Amniotic stem cell (primary cell): ENCODE measurements at regions not wholly inside any gene's neighbourhood (a gene's known extent, or its start where the extent isn't known, plus 50 kb on each side); places are given as distances from the start of the nearest gene placed in this dataset.
A peak's percentile ranks its signal among the peaks of the same experiment; 100 is the strongest.
"Not testable (repeated sequence)": the region's sequence is repeated elsewhere in the genome, so short reads cannot be mapped to it uniquely, and the experiment has no call there.

Source experiments
- DNase-seq: peaks from one replicate; lab custom pipeline; 2025; lab: John Stamatoyannopoulos, UW

DNA sequence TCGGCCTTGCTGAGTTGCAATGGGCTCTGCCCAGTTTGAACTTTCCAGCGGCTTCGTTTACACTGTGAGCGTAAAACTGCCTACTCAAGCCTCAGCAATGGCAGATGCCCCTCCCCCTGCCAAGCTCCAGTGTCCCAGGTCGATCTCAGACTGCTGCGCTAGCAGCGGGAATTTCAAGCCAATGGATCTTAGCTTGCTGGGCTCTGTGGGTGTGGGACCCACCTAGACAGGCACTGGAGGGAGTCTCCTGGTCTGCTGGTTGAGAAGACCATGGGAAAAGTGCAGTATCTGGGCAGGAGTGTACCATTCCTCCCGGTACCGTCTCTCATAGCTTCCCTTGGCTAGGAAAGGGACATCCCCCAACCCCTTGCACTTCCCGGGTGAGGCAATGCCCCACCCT, 88.2 kb downstream of the KLHL28 start:
- DNase-seq, result no peak

DNA sequence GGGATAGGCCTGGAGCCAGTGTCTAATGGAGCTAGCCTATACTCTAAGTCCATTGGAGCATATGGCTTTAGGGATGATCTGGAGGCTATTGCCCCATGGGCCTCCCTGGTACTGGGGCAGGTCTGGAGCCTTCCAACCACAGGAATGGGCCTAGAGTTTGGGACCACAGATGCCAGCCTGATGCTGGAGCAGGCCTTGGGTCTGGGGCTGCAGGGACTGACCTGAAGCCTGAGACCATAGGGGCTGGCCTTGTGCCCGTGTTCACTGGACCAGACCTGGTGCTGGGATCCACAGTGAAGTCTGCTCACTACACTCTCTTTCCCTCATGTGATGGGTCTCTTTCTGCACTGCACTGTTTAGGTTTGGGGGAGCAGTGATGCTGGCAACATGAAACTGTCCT, 95.0 kb downstream of the KLHL28 start:
- no peak for DNase-seq

DNA sequence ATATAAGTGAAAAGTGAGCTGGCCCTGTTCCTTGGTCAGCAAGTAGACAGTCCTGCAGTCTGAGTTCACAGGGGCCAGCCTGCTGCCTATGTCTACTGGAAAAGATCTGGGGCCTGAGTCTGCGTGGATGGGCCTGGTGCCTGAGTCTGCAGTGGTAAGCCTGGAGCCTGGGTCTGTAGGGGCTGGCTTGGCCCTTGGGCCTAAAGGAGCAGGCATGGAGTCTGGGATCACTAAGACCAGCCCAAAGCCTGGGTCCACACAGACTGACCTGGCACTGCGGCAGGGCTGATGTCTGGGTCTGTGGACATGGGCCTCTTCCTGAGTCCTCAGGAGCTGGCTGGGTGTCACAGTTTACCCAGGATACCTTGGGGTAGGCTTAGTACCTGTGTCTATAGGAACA, 95.4 kb downstream of the KLHL28 start:
- DNase-seq, result no peak

GRCh38 chr14:44863271-44863670, 98.5 kb downstream of the KLHL28 start:
- DNase-seq, result no peak

DNA sequence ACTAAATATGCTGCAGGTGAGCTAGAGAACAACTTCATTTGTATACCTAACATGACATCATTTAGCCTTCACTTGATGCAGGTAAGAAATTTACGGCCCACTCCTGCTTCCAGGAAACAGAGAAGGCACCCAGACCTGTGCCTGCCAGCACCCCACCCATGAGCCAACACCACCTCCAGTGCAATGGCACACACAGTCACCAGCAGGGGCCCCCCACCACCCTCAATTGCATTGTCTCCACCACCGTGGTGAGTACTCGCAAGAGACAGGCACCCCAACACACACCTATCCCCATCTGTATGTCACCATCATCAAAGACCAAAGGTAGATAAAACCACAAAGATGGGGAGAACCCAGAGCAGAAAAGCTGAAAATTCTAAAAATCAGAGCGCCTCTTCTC, 107.6 kb downstream of the KLHL28 start:
- no peak for DNase-seq

- DNase-seq, result no peak
These were observed 114.0 kb downstream of the KLHL28 start for GRCh38 chr14:44847526-44848309.

DNA sequence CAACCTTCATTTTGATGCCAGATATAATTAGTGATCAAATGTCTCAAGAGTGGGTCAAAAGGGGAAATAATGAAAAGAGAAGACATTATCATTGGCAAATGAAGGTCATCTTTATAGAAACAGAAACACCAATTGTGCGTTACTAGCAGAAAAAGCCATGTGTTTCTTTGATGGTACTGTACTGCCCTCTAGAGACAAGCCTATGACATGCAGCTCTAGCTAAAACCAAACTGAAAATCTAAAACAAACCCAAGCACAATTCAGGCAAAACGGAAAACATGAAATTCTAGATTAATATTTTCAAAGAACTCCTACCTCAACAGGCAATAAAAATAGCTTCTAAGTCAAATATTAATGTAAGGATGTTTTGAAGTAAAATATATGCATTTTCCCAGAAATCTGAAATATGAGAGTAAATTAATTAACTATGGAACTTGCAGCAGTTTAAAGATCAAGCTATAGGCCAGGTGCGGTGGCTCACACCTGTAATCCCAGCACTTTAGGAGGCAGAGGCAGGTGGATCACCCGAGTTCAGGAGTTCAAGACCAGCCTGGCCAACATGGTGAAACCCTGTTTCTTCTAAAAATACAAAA, 115.4 kb downstream of the KLHL28 start:
- DNase-seq, result no peak

DNA sequence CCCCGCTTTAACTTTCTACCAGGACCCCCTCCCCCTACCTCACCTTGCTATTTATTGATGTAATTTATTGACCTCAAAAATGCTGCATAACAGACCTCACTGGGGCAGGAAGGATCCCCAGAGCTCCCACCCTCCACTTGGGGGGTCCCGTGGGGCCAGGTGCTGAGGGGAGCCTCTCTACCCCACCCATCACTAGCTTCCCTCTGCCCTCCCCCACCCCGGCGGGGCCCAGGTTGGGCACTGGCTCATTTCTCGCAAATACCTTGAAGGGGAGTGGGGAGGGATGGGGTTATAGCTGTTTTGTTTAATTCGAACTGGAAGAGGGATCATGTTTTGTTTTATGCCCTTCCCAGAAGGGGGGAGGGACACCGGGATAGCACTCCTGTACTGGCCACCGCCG, 125.8 kb downstream of the KLHL28 start:
- not testable (repeated sequence) for DNase-seq

- DNase-seq, result no peak
These were observed 128.2 kb downstream of the KLHL28 start for GRCh38 chr14:44833376-44834060.

GRCh38 chr14:44830371-44830770, 131.4 kb downstream of the KLHL28 start:
- no peak for DNase-seq

DNA sequence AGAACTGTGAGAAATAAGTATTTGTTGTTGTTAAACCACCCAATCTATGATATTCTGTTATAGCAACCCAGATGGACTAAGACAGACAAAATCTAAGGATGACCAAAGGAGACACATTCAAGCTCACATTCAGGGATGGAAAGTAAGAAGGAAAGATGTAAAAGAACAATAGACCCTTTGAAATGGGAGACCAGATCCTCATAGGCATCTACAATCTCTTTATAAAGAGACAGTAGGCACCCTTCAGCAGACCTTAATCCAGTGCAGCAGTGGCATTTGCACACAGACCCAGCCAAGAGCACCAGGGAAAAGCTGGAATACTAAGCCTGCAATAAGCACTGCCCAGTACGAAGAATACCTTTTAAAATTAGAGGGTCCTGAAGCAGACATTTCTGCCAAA, 132.7 kb downstream of the KLHL28 start:
- no peak for DNase-seq

- no peak for DNase-seq
These were observed 133.7 kb downstream of the KLHL28 start for GRCh38 chr14:44828023-44828422.

DNA sequence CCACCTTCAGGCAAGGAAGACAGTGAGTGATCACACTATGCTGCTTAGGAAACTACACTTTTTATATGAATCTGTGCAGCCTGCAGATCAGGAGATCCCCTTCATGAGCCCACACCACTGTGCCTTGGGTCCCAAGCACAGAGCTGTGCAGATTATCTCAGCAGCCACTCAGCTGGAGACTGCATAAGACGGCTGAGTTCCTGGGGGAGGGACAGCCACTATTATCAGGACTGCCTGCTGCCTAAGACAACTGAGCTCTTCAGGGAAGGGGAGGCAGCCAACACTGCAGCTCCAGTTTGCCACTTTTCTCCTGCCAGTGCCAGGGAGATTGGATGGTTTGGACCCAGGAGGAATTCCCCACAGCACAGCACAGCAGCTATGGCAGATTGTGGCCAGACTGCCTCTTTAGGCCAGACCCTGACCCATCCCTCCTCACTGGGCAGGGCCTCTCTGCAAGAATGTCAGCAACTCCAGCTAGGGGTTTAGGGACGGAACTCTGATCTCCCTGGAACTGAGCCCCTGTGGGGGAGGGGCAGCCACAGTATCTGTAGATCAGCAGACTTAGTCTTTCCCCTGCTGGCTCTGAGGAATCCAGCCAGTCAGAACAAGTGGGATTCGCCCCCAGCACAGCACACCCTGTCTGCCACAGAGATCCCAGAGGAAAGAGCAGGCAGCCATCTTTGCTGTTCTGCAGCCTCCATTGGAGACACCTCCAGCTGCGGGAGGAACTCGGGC, 141.3 kb downstream of the KLHL28 start:
- no peak for DNase-seq

DNA sequence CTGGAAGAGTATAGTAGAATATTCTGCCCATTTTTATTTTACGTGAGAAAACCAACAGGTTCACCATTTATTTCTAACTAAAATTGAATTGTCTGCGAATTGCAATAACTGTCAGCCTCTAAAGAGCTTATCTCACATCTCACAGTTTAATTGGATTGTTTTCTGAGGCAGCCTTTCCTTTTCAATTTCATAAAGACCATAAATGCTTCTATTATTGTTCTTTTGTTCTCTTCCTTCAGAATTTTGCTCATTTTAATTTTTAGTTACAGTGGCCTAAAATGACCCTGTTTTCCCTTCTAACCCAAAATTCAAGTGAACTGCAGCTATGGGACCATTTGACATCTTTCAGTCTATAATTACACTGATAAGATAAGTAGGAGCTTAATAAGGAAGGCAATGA, 147.6 kb downstream of the KLHL28 start:
- DNase-seq, result no peak

GRCh38 chr14:44812672-44813071, 149.1 kb downstream of the KLHL28 start:
- no peak for DNase-seq

- no peak for DNase-seq
These were observed 157.4 kb downstream of the KLHL28 start for GRCh38 chr14:44804391-44804790.

GRCh38 chr14:44803239-44803905, 158.4 kb downstream of the KLHL28 start:
- peak; percentile 9 for DNase-seq

DNA sequence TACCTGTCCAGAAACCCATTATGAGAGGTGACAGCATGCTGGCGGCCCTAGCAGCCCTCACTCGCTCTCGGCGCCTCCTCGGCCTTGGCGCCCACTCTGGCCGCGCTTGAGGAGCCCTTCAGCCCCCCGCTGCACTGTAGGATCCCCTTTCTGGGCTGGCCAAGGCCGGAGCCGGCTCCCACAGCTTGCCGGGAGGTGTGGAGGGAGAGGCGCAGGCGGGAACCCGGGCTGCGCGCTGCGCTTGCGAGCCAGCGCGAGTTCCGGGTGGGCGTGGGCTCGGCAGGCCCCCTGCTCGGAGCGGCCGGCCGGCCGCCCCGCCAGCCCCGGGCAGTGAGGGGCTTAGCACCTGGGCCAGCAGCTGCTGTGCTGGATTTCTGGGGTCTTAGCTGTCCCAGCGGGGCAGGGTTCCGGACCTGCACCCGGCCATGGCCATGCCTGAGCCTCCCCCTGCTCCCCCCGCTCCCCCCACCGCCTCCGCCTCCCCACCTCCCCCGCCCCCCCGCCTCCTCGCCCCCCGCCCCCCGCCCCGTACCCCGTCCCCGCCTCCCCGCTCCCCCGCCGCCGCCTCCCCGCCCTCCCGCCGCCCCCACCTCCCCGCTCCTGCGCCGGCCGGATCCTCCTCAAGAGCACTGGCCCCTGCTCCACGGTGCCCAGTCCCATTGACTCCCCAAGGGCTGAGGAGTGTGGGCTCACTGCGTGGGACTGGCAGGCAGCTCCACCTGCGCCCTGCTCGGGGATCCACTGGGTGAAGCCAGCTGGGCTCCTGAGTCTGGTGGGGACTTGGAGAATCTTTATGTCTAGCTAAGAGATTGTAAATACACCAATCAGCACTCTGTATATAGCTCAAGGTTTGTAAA, 163.1 kb downstream of the KLHL28 start:
- DNase-seq, result no peak

DNA sequence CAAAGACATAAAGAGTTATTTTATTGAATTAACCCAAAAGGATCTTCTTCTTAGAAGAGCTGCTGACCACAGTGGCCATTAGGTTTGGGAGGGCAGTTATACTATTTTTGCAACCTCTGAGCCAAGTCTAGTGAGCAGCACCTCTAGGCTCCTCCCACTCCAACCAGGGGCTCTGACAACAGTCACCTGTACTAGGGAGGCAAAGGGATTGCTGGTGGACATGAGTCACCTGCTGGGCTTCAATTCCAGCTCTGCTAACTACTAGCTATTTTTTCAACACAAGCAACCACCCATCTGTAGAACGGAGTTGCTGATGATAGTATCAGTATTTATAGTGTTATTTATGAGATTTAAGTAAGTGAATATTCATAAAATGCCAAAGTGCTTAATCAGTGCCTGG, 166.0 kb downstream of the KLHL28 start:
- no peak for DNase-seq

DNA sequence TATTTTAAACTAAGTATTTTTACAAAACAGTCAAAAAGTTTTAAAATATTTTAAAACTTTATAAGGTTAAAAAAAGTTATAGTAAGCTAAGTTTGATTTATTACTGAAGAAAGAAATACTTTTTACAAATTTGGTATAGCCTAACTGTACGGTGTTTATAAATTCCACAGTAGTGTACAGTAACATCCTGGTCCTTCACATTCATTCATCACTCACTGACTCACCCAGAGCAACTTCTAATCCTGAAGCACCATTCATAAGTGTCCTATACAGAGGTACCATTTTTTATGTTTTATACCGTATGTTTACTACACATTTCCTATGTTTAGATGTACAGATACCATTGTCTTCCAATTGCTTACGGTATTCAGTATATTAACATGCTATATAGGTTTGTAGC, 170.0 kb downstream of the KLHL28 start:
- DNase-seq, result no peak

- no peak for DNase-seq
These were observed 173.1 kb downstream of the KLHL28 start for GRCh38 chr14:44788612-44789011.
